Ovary (tissue), 7 donors: ENCODE measurements at regions not wholly inside any gene's neighbourhood (a gene's known extent, or its start where the extent isn't known, plus 50 kb on each side); places are given as distances from the start of the nearest gene placed in this dataset.

Experiments
- DNase-seq, 5 donors: peaks; one replicate each; pipeline ENCODE4 v3.0.0-alpha.2; 2019 to 2020
- H3K27ac ChIP-seq, 2 donors: fragments of 200-600 bp; one replicate each; pipeline versions ENCODE4 v1.5.1 to v1.8.0; 2019 to 2022
- H3K27me3 ChIP-seq: fragments of 200-600 bp; one replicate; pipeline ENCODE4 v1.8.0; 2022
- H3K36me3 ChIP-seq: fragments of 200-600 bp; sonication (generic); one replicate; pipeline ENCODE4 v1.5.1; 2019
- H3K4me1 ChIP-seq: one replicate; pipeline ENCODE4 v1.8.1; 2013; ENCODE audit warnings: mild to moderate bottlenecking, moderate library complexity; ENCODE audit not compliant: insufficient read depth
- H3K4me3 ChIP-seq: fragments of 200-600 bp; sonication (generic); one replicate; pipeline ENCODE4 v1.5.1; 2017
- H3K9me3 ChIP-seq, 2 donors: fragments of 200-600 bp in 1 of 2; sonication (generic) in 1 of 2; one replicate each; pipeline versions ENCODE4 v1.5.1 to v1.8.1; 2013 to 2019; ENCODE audit warnings: mild to moderate bottlenecking in 1 of 2, moderate library complexity in 1 of 2
- EP300 ChIP-seq: sonication (generic); formaldehyde crosslinking; IDR thresholded peaks from one replicate; pipeline ENCODE4 v1.6.1; 2017; ENCODE audit warnings: antibody characterized with exemption
- POLR2A ChIP-seq: fragments of 450-650 bp; IDR thresholded peaks from one replicate; pipeline ENCODE4 v1.6.1; 2017; ENCODE audit warnings: antibody characterized with exemption, mild to moderate bottlenecking, moderate library complexity
- WGBS, 3 donors: extraction: QIAGEN DNeasy Blood & Tissue Kit in 1 of 3; methylation state at CpG; one replicate each; pipeline versions ENCODE4 v1.1.5 to v1.1.7; 2013 to 2017; 5-methylcytosine and 5-hydroxymethylcytosine counted together
- intact Hi-C, 4 donors: fragments of 100-400 bp; cut with DNase I; formaldehyde crosslinking; loops; one replicate each; pipeline versions ENCODE4 v1.11.0 to v1.15.1; 2022 to 2023
- TF ChIP-seq, protein P1 (sequence below), 3 donors: fragments of 450-650 bp in 2 of 3; fragments of 200-600 bp in 1 of 3; IDR thresholded peaks; one replicate each; pipeline versions ENCODE4 v1.5.1 to v1.8.0; 2016 to 2022; ENCODE audit warnings: antibody characterized with exemption in 3 of 3, mild to moderate bottlenecking in 1 of 3
- donor health status: DM: no; HTN: no; CAD: no; lungs with moderate emphysema.
- donor health status: DM: no; HTN: no; CAD: no.
- donor health status: Bipolar disorder and iron deficiency.
- donor health status: DM: no; HTN: no; CAD: no.
- donor health status: DM: yes; HTN: yes; CAD: no.

DNA sequence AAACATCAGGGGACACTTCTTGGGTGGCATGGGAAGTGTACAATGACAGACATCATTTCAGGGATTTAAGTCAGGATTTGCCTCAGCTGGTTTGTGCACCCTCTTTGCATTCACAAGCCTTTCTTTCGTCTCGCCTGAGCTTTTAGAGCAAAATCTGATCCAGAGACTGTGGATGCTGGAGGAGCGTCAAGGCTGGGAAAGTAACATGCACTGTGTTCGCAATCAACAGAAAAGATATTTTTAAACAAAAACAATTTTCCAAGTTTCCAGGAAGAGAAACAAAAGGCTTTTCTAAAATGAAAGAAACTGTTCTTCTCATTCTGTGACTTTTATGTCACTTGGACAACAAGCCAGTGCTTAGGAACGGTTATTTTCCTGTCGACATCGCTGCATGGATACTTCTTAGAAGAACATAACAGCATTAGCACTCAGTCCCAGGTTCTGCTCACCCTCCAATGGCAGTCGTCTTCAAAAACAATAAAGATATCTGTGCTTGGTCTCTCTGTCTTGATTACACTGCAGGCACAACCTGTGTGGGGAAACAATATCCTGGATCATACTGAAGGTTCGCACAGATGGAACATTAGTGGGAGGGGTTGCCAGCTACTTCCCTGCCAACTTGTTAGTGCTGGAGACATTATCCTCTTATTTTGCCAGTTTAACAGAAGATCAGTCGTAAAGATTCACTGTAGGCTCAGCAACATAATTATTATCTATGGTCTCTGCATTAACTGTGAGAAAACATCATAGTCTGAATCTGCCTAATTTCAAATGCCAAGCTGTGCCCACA is 403.3 kb upstream of the ATP2B1 start:
- intact Hi-C loops = no loop called here
- Histone ChIP-seq H3K4me1 (peaks cover 4% of the 10 kb centered on the region), H3K27ac (no peak overlapping the region), H3K9me3 (no peaks in the 10 kb centered on the region), H3K4me3 (no peak overlapping the region), H3K27me3 (no peaks in the 10 kb centered on the region), H3K36me3 (no peaks in the 10 kb centered on the region)
- 33 to 46% (median 43%) methylated on average over 10 of the region's 10 CpGs for WGBS, 3 donors
- TF ChIP-seq POLR2A (no peak), EP300 (no peak)
- TF ChIP-seq, protein P1, sequence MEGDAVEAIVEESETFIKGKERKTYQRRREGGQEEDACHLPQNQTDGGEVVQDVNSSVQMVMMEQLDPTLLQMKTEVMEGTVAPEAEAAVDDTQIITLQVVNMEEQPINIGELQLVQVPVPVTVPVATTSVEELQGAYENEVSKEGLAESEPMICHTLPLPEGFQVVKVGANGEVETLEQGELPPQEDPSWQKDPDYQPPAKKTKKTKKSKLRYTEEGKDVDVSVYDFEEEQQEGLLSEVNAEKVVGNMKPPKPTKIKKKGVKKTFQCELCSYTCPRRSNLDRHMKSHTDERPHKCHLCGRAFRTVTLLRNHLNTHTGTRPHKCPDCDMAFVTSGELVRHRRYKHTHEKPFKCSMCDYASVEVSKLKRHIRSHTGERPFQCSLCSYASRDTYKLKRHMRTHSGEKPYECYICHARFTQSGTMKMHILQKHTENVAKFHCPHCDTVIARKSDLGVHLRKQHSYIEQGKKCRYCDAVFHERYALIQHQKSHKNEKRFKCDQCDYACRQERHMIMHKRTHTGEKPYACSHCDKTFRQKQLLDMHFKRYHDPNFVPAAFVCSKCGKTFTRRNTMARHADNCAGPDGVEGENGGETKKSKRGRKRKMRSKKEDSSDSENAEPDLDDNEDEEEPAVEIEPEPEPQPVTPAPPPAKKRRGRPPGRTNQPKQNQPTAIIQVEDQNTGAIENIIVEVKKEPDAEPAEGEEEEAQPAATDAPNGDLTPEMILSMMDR (IDR thresholded peaks at IDR 0.05) = no peak
- DNase-seq = no peak

DNA sequence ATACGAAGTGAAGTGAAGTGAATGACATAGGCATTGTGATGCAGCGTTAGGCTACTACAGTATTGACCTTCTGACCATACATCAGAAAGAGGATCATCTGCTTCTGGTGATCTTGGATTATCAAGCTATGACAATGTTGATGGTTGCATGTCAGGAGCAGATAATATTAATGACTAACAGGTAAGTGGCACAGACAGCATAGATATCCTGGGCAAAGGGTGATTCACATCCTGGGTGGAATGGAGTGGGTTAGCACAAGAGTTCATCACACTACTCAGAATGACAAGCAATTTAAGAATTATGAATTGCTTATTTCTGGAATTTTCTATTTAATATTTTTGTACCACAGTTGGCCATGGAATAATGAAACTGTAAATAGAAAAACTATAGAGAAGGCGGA is 397.9 kb upstream of the ATP2B1 start:
- WGBS, 3 donors = 96 to 97% (median 96%) methylated on average over 3 of the region's 3 CpGs
- TF ChIP-seq, protein P1 (IDR thresholded peaks at IDR 0.05) = no peak
- TF ChIP-seq EP300 = no peak
- no peak for TF ChIP-seq POLR2A
- H3K27me3 ChIP-seq = no peaks in the 10 kb centered on the region
- DNase-seq = no peak
- H3K4me3 ChIP-seq = no peak overlapping the region
- no peak overlapping the region for H3K27ac ChIP-seq
- peaks cover under 1% of the 10 kb centered on the region for H3K4me1 ChIP-seq
- no peaks in the 10 kb centered on the region for H3K36me3 ChIP-seq
- no peaks in the 10 kb centered on the region for H3K9me3 ChIP-seq
- intact Hi-C loops = loop anchor here in 1 of 4 donors (5.0 kb wide), 1 partner anchor 559 kb away; no protein-coding TSS in a partner anchor

DNA sequence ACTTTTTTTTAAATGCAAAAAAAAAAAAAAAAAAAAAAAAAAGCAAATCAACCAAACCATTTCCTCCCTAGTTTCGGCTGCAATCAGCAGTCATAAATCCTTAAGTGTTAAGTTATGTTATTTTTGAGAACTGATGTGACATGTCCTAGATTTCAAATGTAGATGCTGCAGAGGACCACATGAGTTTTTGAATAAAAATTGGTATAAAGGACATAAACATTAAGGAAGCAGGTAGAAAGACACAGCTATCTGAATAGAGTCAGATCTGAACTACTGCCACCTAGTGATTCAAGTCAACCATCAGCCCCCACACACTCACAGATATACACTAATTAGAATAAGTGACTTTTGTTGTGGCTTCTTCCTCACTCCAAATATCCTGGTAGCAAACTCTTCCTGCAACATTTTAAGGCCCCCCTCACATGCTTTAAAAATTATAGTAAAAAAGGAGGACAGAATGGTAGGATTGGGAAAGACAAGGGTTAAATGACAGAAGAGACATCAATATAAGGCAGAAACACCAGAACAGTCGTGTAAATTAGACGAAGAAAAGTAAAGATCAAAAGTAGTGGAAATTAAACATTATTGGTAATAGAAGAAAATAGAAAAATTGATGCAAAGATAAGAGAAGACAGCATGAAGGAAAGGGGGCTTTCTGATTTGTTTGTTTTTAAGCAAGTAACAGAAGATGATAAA is 394.5 kb upstream of the ATP2B1 start:
- Histone ChIP-seq H3K4me1 (no peaks in the 10 kb centered on the region), H3K27ac (no peak overlapping the region), H3K4me3 (no peak overlapping the region), H3K9me3 (no peaks in the 10 kb centered on the region), H3K27me3 (no peaks in the 10 kb centered on the region), H3K36me3 (no peaks in the 10 kb centered on the region)
- WGBS, 3 donors = 65 to 74% (median 66%) methylated on average over 3 of the region's 3 CpGs
- DNase-seq = no peak
- TF ChIP-seq EP300 (no peak), POLR2A (no peak)
- TF ChIP-seq, protein P1 (IDR thresholded peaks at IDR 0.05) = no peak
- intact Hi-C loops = no loop called here

DNA sequence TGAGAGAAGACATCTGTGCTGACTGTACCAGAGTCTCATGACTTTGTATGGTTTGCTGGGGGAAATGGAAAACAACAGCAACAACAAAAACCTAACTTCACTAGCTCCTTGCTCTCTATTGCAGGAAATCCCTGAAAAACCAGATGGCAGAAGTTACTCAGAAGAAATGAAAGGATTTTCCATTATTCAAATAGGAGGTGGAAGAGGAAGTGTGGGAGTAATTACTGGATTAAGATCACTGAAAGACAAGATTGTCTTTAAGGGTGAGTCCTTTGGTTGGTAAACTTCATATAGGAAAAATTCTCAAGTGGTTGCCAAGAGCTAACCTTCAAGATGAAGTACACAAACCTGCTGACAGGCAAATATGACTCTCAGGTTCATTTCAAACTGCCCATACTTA is 391.9 kb upstream of the ATP2B1 start:
- TF ChIP-seq, protein P1 (IDR thresholded peaks at IDR 0.05) = no peak
- no peak for TF ChIP-seq EP300
- no peak for TF ChIP-seq POLR2A
- H3K27ac ChIP-seq = no peak overlapping the region
- no peak overlapping the region for H3K4me3 ChIP-seq
- H3K36me3 ChIP-seq = no peaks in the 10 kb centered on the region
- H3K27me3 ChIP-seq = no peaks in the 10 kb centered on the region
- DNase-seq = no peak
- no peaks in the 10 kb centered on the region for H3K4me1 ChIP-seq
- no peaks in the 10 kb centered on the region for H3K9me3 ChIP-seq
- intact Hi-C loops = no loop called here
